A549 (cell line): ENCODE measurements at regions not wholly inside any gene's neighbourhood (a gene's known extent, or its start where the extent isn't known, plus 50 kb on each side); places are given as distances from the start of the nearest gene placed in this dataset.

ENCODE experiments used
- FOSL2 ChIP-seq, 2 experiments: fragments of 450-650 bp in 1 of 2; fragments of >200 bp in 1 of 2; sonication (Bioruptor Twin) in 1 of 2; formaldehyde crosslinking; IDR thresholded peaks; 2 replicates each; pipeline versions ENCODE4 v1.5.0 to v1.6.1; 2016 to 2020; ENCODE audit warnings: mild to moderate bottlenecking in 1 of 2, moderate library complexity in 1 of 2
- MAX ChIP-seq: IDR thresholded peaks from 2 replicates; pipeline ENCODE4 v1.6.1; 2012
- MAZ ChIP-seq: fragments of 150-350 bp; IDR thresholded peaks from 2 replicates; pipeline ENCODE4 v1.6.1; 2014; ENCODE audit warnings: antibody characterized with exemption, low read depth, low read length, borderline replicate concordance
- MYC ChIP-seq: IDR thresholded peaks from 2 replicates; pipeline ENCODE4 v1.6.1; 2012; ENCODE audit warnings: mild to moderate bottlenecking, inconsistent platforms, low read length, improper control_type of control experiment, borderline replicate concordance
- PHF8 ChIP-seq: fragments of 200-600 bp; sonication (generic); IDR thresholded peaks from 2 replicates; pipeline ENCODE4 v1.6.1; 2016; ENCODE audit warnings: low read depth, mild to moderate bottlenecking, antibody characterized with exemption, moderate library complexity, borderline replicate concordance
- POLR2A ChIP-seq: IDR thresholded peaks from 2 replicates; pipeline ENCODE4 v1.6.1; 2012; ENCODE audit warnings: mild to moderate bottlenecking, low read length
- TF ChIP-seq, protein P1 (sequence below): fragments of >200 bp; sonication (Bioruptor Twin); formaldehyde crosslinking; IDR thresholded peaks from 3 replicates; pipeline ENCODE4 v1.5.1; 2016

DNA sequence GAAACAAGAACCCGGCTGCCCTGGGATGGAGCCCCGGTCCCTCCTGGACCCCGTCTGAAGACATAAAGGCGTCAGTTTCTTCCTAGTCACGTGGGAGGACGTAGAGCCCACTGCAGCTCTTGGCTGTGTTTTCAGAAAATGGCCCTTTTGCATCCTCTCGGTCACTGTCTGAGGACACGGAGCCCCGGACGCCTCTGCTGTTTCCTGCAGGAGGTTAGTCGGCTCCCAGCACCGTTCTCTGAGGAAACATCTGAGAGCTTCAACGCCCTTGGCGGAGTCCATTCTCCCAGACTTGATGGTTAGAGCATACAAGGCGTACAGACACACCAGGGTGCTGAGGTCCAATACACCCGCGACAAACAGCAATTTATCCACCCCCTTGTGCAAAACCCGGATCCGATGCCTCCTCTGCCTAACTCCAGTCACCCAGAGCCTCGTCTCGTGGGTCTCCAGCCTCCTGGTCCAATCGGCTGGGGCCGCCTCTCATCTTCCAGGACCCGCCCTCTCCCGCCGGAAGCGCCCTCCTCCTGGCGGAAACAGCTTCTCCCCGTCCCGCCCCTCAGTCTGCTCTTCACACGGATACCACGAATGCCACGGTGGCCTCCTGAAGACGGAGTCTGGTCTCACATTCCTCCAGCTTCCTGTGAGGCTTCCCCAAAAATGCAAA is 119.4 kb downstream of the TMEM18 start:
- no peak for TF ChIP-seq PHF8
- TF ChIP-seq MAZ = no peak
- TF ChIP-seq, protein P1, sequence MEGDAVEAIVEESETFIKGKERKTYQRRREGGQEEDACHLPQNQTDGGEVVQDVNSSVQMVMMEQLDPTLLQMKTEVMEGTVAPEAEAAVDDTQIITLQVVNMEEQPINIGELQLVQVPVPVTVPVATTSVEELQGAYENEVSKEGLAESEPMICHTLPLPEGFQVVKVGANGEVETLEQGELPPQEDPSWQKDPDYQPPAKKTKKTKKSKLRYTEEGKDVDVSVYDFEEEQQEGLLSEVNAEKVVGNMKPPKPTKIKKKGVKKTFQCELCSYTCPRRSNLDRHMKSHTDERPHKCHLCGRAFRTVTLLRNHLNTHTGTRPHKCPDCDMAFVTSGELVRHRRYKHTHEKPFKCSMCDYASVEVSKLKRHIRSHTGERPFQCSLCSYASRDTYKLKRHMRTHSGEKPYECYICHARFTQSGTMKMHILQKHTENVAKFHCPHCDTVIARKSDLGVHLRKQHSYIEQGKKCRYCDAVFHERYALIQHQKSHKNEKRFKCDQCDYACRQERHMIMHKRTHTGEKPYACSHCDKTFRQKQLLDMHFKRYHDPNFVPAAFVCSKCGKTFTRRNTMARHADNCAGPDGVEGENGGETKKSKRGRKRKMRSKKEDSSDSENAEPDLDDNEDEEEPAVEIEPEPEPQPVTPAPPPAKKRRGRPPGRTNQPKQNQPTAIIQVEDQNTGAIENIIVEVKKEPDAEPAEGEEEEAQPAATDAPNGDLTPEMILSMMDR = no peak
- no peak for TF ChIP-seq MYC
- no peak for TF ChIP-seq POLR2A
- no peak for TF ChIP-seq MAX
- TF ChIP-seq FOSL2 (IDR thresholded peaks at IDR 0.05) = no peak
- no peak for TF ChIP-seq FOSL2 (CRISPR knock-in tag; IDR thresholded peaks at IDR 0.05)
